ENCODE measurements at regions not wholly inside any gene's neighbourhood (a gene's known extent, or its start where the extent isn't known, plus 50 kb on each side); places are given as distances from the start of the nearest gene placed in this dataset.

DNA sequence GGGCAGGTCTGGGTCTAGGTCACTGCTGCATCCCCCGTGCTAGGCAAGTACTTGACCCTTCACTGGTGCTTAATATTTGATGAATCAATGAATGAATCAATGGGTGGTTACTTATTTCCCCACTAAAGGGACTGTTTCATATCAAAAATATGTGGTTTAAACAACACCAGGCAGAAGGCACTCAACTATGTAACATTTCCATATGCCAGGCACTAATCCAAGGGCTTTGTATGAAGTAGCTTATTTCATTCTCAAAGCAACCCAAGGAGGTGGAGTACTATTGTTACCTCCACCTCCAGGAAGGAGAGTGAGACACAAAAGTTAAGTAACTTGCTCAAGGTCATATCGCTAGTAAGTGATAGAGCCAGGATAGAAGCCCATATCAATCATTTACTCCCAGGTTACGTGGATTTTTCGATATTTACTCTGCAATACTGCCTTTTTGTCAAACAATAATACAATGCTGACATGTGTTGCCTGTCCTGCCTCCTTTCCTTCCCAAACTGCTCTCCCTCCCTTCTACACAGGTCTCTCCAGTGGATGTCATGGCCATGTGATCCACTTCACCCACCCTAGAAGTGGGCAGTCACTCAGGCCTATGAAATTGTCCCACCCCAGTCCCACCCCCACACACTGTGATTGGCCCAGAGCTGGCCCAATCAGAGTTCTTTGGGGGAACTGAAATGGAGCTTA lies 142.8 kb downstream of the ETS2 start:
- Histone ChIP-seq H3K4me2 (no peak overlapping the region), H3K79me2 (ENCODE audit: low read depth) (no peaks in the 10 kb centered on the region), H3K9me3 (ENCODE audit: insufficient read depth, low read depth) (no peaks in the 10 kb centered on the region), H3K9me2 (ENCODE audit: insufficient read depth) (no peaks in the 10 kb centered on the region), H3K27me3 (ENCODE audit: insufficient read depth, low read depth) (no peaks in the 10 kb centered on the region), H3K27ac (no peak overlapping the region), H3K4me1 (replicated peaks; ENCODE audit: insufficient read depth) (no peaks in the 10 kb centered on the region), H2AFZ (no peak overlapping the region), H3K4me3 (no peak overlapping the region), H3K36me3 (ENCODE audit: low read depth) (no peaks in the 10 kb centered on the region), H4K20me1 (ENCODE audit: insufficient read depth) (no peaks in the 10 kb centered on the region), H3F3A (ENCODE audit: insufficient read depth, low read depth) (no peaks in the 10 kb centered on the region)
- ChIA-PET CTCF (no interaction called here), POLR2A (ENCODE audit: unreplicated experiment) (no interaction called here)
- BruUV-seq (replicated peaks), result no TSS peak
- no peak for TF ChIP-seq EZH2 (IDR thresholded peaks at IDR 0.05; ENCODE audit: low read depth)
- TF ChIP-seq, protein P1, sequence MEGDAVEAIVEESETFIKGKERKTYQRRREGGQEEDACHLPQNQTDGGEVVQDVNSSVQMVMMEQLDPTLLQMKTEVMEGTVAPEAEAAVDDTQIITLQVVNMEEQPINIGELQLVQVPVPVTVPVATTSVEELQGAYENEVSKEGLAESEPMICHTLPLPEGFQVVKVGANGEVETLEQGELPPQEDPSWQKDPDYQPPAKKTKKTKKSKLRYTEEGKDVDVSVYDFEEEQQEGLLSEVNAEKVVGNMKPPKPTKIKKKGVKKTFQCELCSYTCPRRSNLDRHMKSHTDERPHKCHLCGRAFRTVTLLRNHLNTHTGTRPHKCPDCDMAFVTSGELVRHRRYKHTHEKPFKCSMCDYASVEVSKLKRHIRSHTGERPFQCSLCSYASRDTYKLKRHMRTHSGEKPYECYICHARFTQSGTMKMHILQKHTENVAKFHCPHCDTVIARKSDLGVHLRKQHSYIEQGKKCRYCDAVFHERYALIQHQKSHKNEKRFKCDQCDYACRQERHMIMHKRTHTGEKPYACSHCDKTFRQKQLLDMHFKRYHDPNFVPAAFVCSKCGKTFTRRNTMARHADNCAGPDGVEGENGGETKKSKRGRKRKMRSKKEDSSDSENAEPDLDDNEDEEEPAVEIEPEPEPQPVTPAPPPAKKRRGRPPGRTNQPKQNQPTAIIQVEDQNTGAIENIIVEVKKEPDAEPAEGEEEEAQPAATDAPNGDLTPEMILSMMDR (conservative IDR thresholded peaks at IDR 0.05), result no peak
- intact Hi-C loops (cut with micrococcal nuclease; ENCODE audit: unreplicated experiment), result no loop called here
- no peak for DNase-seq

GRCh38 chr21:38945545-38946245 lies 140.0 kb downstream of the ETS2 start:
- H2AFZ ChIP-seq, result no peak overlapping the region
- no peak overlapping the region for H3K4me2 ChIP-seq
- no peaks in the 10 kb centered on the region for H3K36me3 ChIP-seq (ENCODE audit: low read depth)
- H3K4me3 ChIP-seq, result no peak overlapping the region
- H3K79me2 ChIP-seq (ENCODE audit: low read depth), result no peaks in the 10 kb centered on the region
- no peaks in the 10 kb centered on the region for H3K4me1 ChIP-seq (replicated peaks; ENCODE audit: insufficient read depth)
- no peaks in the 10 kb centered on the region for H3K27me3 ChIP-seq (ENCODE audit: insufficient read depth, low read depth)
- H3K9me3 ChIP-seq (ENCODE audit: insufficient read depth, low read depth), result no peaks in the 10 kb centered on the region
- no TSS peak for BruUV-seq (replicated peaks)
- POLR2A ChIA-PET (ENCODE audit: unreplicated experiment), result no interaction called here
- CTCF ChIA-PET, result no interaction called here
- H3K9me2 ChIP-seq (ENCODE audit: insufficient read depth), result no peaks in the 10 kb centered on the region
- H3F3A ChIP-seq (ENCODE audit: insufficient read depth, low read depth), result no peaks in the 10 kb centered on the region
- intact Hi-C loops (cut with micrococcal nuclease; ENCODE audit: unreplicated experiment), result no loop called here
- no peaks in the 10 kb centered on the region for H4K20me1 ChIP-seq (ENCODE audit: insufficient read depth)
- TF ChIP-seq, protein P1 (conservative IDR thresholded peaks at IDR 0.05), result no peak
- TF ChIP-seq EZH2 (IDR thresholded peaks at IDR 0.05; ENCODE audit: low read depth), result no peak
- no peak for DNase-seq
- no peak overlapping the region for H3K27ac ChIP-seq

DNA sequence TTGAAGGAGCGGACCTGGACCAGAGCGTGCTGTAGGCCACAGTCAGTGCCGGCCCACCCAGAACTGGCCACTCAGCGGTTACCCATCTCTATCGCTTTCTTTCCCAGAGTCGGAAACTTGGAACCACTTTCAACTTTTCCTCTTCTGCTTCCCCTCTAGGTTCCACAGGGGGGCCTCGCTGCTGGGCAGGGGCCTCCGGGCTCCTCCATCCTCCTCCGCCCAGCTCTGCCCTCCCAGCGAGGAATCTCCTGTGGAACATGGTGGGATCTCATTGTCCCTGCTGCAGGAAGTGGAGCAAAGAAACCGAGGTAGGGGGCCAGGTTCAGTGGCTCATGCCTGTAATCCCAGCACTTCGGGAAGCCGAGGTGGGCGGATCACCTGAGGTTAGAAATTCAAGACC lies 139.2 kb downstream of the ETS2 start:
- Histone ChIP-seq H3K4me1 (replicated peaks; ENCODE audit: insufficient read depth) (no peaks in the 10 kb centered on the region), H3K9me2 (ENCODE audit: insufficient read depth) (no peaks in the 10 kb centered on the region), H3K27ac (no peak overlapping the region), H3K4me2 (no peak overlapping the region), H3K9me3 (ENCODE audit: insufficient read depth, low read depth) (no peaks in the 10 kb centered on the region), H3K4me3 (no peak overlapping the region), H4K20me1 (ENCODE audit: insufficient read depth) (no peaks in the 10 kb centered on the region), H3K27me3 (ENCODE audit: insufficient read depth, low read depth) (no peaks in the 10 kb centered on the region), H2AFZ (no peak overlapping the region), H3K79me2 (ENCODE audit: low read depth) (no peaks in the 10 kb centered on the region), H3K36me3 (ENCODE audit: low read depth) (no peaks in the 10 kb centered on the region), H3F3A (ENCODE audit: insufficient read depth, low read depth) (no peaks in the 10 kb centered on the region)
- intact Hi-C loops (cut with micrococcal nuclease; ENCODE audit: unreplicated experiment), result no loop called here
- no peak for DNase-seq
- no TSS peak for BruUV-seq (replicated peaks)
- no peak for TF ChIP-seq EZH2 (IDR thresholded peaks at IDR 0.05; ENCODE audit: low read depth)
- TF ChIP-seq, protein P1 (conservative IDR thresholded peaks at IDR 0.05), result no peak
- ChIA-PET CTCF (no interaction called here), POLR2A (ENCODE audit: unreplicated experiment) (no interaction called here)

Data from PC-9 (cell line).